GM12878 (cell line): ENCODE measurements at regions not wholly inside any gene's neighbourhood (a gene's known extent, or its start where the extent isn't known, plus 50 kb on each side); places are given as distances from the start of the nearest gene placed in this dataset.

Source experiments
- ATAC-seq: fragments of 200-7000 bp; cut with Tn5 transposase; 3 replicates; pipeline ENCODE4 v1.9.1; 2020; ENCODE audit warnings: mild to moderate bottlenecking, moderate library complexity
- BruUV-seq: library from RNA; stranded (reverse); fragments of 400-500 nt; replicated peaks from 2 replicates; lab custom pipeline; 2021; lab: Mats Ljungman, UMichigan
- CTCF ChIA-PET: fragments of 300-600 bp; sonication (Branson Sonifier 250); formaldehyde crosslinking; extraction: SDS; loops from one replicate; lab custom pipeline; 2021; ENCODE audit warnings: inconsistent platforms; lab: Yijun Ruan, JAX
- POLR2A ChIA-PET: fragments of 350-600 bp; formaldehyde crosslinking; extraction: SDS; loops from one replicate; lab custom pipeline; 2021; ENCODE audit warnings: inconsistent platforms; lab: Charles Lee
- RAD21 ChIA-PET: fragments of 300-600 bp; sonication (Branson Sonifier 250); formaldehyde crosslinking; loops from one replicate; lab custom pipeline; 2023; ENCODE audit warnings: antibody characterized with exemption; ENCODE audit not compliant: unreplicated experiment; lab: Charles Lee
- SMC1A ChIA-PET: fragments of 300-600 bp; sonication (Branson Sonifier 250); formaldehyde crosslinking; loops from one replicate; lab custom pipeline; 2023; ENCODE audit not compliant: unreplicated experiment, uncharacterized antibody; lab: Charles Lee
- DNase-seq: peaks from one replicate; pipeline ENCODE4 v3.0.0-alpha.2; 2011; ENCODE audit warnings: low read depth, low spot score
- FAIRE-seq: peaks from 3 replicates; lab custom pipeline; 2011; peaks lifted over from hg19 to GRCh38; lab: Jason Lieb, UNC
- H2AFZ ChIP-seq: 2 replicates; pipeline ENCODE4 v1.6.0; 2011; ENCODE audit warnings: low read depth, low read length, control low read depth; ENCODE audit not compliant: control insufficient read depth
- H3K27ac ChIP-seq: 2 replicates; pipeline ENCODE4 v1.5.1; 2011; ENCODE audit warnings: control low read depth; ENCODE audit not compliant: control insufficient read depth, insufficient read depth
- H3K27me3 ChIP-seq, 2 experiments: replicated peaks in 1 of 2; 2 replicates each; pipeline versions ENCODE4 v1.6.0 to v1.6.1; 2011; ENCODE audit warnings: low read length in 1 of 2; ENCODE audit not compliant: control insufficient read depth in 2 of 2, insufficient read depth in 2 of 2
- H3K36me3 ChIP-seq, 2 experiments: 2 replicates each; pipeline ENCODE4 v1.5.1; 2011; ENCODE audit warnings: low read length in 1 of 2; ENCODE audit not compliant: control insufficient read depth in 2 of 2, insufficient read depth in 2 of 2
- H3K4me1 ChIP-seq: 2 replicates; pipeline ENCODE4 v1.6.1; 2011; ENCODE audit warnings: mild to moderate bottlenecking, low read length, moderate library complexity, mixed read lengths; ENCODE audit not compliant: control insufficient read depth, insufficient read depth
- H3K4me2 ChIP-seq: 2 replicates; pipeline ENCODE4 v1.6.0; 2011; ENCODE audit warnings: control low read depth; ENCODE audit not compliant: control insufficient read depth, insufficient read depth
- H3K4me3 ChIP-seq: fragments of 200-600 bp; sonication (generic); 2 replicates; pipeline ENCODE4 v1.5.1; 2016
- H3K79me2 ChIP-seq: 2 replicates; pipeline ENCODE4 v1.6.0; 2011; ENCODE audit warnings: low read length; ENCODE audit not compliant: control insufficient read depth, insufficient read depth
- H3K9ac ChIP-seq: 2 replicates; pipeline ENCODE4 v1.8.0; 2011; ENCODE audit warnings: low read length, control low read depth, mixed read lengths; ENCODE audit not compliant: control insufficient read depth, insufficient read depth
- H3K9me3 ChIP-seq: replicated peaks from 3 replicates; pipeline ENCODE4 v1.5.1; 2011; ENCODE audit warnings: mild to moderate bottlenecking, low read length; ENCODE audit not compliant: control insufficient read depth, insufficient read depth
- H4K20me1 ChIP-seq: 2 replicates; pipeline ENCODE4 v1.6.0; 2011; ENCODE audit not compliant: control insufficient read depth, insufficient read depth
- GABPA ChIP-seq: IDR thresholded peaks from 2 replicates; pipeline ENCODE4 v1.6.1; 2014; ENCODE audit warnings: antibody characterized with exemption, low read depth, mild to moderate bottlenecking, inconsistent platforms
- GATAD2B ChIP-seq: fragments of 450-650 bp; conservative IDR thresholded peaks from 2 replicates; pipeline ENCODE4 v1.6.1; 2017; ENCODE audit warnings: low read depth, mild to moderate bottlenecking, moderate library complexity
- MTA2 ChIP-seq: fragments of 450-650 bp; IDR thresholded peaks from 2 replicates; pipeline ENCODE4 v1.6.1; 2016; ENCODE audit warnings: low read depth, mild to moderate bottlenecking, moderate library complexity
- NFYB ChIP-seq: IDR thresholded peaks from 2 replicates; pipeline ENCODE4 v1.6.1; 2011; ENCODE audit warnings: low read depth, mild to moderate bottlenecking, low read length, improper control_type of control experiment, moderate library complexity; ENCODE audit not compliant: insufficient read depth
- NKRF ChIP-seq: fragments of 450-650 bp; conservative IDR thresholded peaks from 2 replicates; pipeline ENCODE4 v1.6.1; 2017; ENCODE audit warnings: mild to moderate bottlenecking, moderate library complexity
- POLR2A ChIP-seq: IDR thresholded peaks from 2 replicates; pipeline ENCODE4 v1.6.1; 2011; ENCODE audit warnings: low read depth, mild to moderate bottlenecking, low read length
- RCOR1 ChIP-seq: conservative IDR thresholded peaks from 2 replicates; pipeline ENCODE4 v1.6.1; 2012; ENCODE audit warnings: low read depth, low read length, improper control_type of control experiment
- TCF7 ChIP-seq: IDR thresholded peaks from 2 replicates; pipeline ENCODE4 v1.6.1; 2014; ENCODE audit warnings: antibody characterized with exemption, borderline replicate concordance
- ZBTB40 ChIP-seq: fragments of 450-650 bp; IDR thresholded peaks from 2 replicates; pipeline ENCODE4 v1.6.1; 2016; ENCODE audit warnings: mild to moderate bottlenecking, moderate library complexity, borderline replicate concordance
- WGBS: methylation state at CpG from one replicate; pipeline ENCODE4 v1.1.6; 2016; ENCODE audit warnings: low lambda C conversion rate; ENCODE audit not compliant: insufficient replicate concordance, insufficient coverage; ENCODE audit errors: missing lambda C conversion rate; 5-methylcytosine and 5-hydroxymethylcytosine counted together
- in situ Hi-C: fragments of 300-500 bp; cut with MboI; formaldehyde crosslinking; loops from 9 replicates; pipeline ENCODE4 v1.14.3; 2018; ENCODE audit warnings: mixed read lengths
- intact Hi-C: fragments of 100-400 bp; cut with micrococcal nuclease; formaldehyde crosslinking; loops from one replicate; pipeline ENCODE4 v1.14.2; 2022; ENCODE audit not compliant: unreplicated experiment
- TF ChIP-seq, protein P1 (sequence below): IDR thresholded peaks from 2 replicates; pipeline ENCODE4 v1.6.1; 2012; ENCODE audit warnings: low read depth, low read length, improper control_type of control experiment

- TF ChIP-seq RCOR1: no peak
- TF ChIP-seq ZBTB40: no peak
Observed at GRCh38 chr11:25319127-25319526, 822.3 kb downstream of the LUZP2 start (continued).

- no peak for ATAC-seq
- no peaks in the 10 kb centered on the region for H3K79me2 ChIP-seq
- no peak overlapping the region for H3K4me3 ChIP-seq
- H3K27ac ChIP-seq: no peak overlapping the region
- no peak overlapping the region for H3K4me2 ChIP-seq
- ChIA-PET RAD21 (no interaction called here), POLR2A (no interaction called here), CTCF (no interaction called here), SMC1A (no interaction called here)
- no peaks in the 10 kb centered on the region for H3K27me3 ChIP-seq
- no peaks in the 10 kb centered on the region for H3K9me3 ChIP-seq
- 24% methylated on average over 4 of the region's 4 CpGs for WGBS
- BruUV-seq: no TSS peak
- H3K9ac ChIP-seq: no peak overlapping the region
- H3K36me3 ChIP-seq: no peaks in the 10 kb centered on the region
- intact Hi-C loops (no loop called here), in situ Hi-C loops (no loop called here)
- no peaks in the 10 kb centered on the region for H3K4me1 ChIP-seq
- H4K20me1 ChIP-seq: no peaks in the 10 kb centered on the region
- no peak for FAIRE-seq
- no peak for DNase-seq
- H2AFZ ChIP-seq: no peak overlapping the region
- TF ChIP-seq NFYB: no peak
- TF ChIP-seq GABPA: no peak
- TF ChIP-seq POLR2A: no peak
- no peak for TF ChIP-seq GATAD2B
- no peak for TF ChIP-seq TCF7
- no peak for TF ChIP-seq ZBTB40
- no peak for TF ChIP-seq NKRF
- TF ChIP-seq, protein P1, sequence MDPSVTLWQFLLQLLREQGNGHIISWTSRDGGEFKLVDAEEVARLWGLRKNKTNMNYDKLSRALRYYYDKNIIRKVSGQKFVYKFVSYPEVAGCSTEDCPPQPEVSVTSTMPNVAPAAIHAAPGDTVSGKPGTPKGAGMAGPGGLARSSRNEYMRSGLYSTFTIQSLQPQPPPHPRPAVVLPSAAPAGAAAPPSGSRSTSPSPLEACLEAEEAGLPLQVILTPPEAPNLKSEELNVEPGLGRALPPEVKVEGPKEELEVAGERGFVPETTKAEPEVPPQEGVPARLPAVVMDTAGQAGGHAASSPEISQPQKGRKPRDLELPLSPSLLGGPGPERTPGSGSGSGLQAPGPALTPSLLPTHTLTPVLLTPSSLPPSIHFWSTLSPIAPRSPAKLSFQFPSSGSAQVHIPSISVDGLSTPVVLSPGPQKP: no peak
- no peak for TF ChIP-seq MTA2
Observed at GRCh38 chr11:25327656-25328055, 830.8 kb downstream of the LUZP2 start.
